ENCODE measurements at regions not wholly inside any gene's neighbourhood (a gene's known extent, or its start where the extent isn't known, plus 50 kb on each side); places are given as distances from the start of the nearest gene placed in this dataset.

DNA sequence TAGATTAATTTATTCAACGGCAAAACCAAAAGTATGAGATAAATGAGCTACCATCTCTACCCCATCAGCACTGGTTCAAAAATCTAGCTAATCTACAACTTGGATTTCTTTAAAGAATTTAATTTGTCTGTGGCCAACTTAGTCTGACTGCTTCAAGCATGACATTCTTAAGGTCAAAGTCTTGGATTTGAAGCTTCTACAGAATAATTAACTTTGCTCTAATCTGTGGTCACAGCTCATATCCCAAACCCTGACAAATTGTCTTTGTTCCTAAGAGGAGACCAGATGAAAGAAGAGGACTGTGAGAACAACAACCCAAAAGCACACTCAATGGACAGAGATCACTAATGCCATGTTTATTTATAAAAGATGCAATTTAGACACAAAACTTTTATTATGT, 166.9 kb upstream of the EPHA7 start:
- H3K79me2 ChIP-seq (ENCODE audit: control insufficient read depth, insufficient read depth, low read length): no peaks in the 10 kb centered on the region
- no peak overlapping the region for H3K9ac ChIP-seq (ENCODE audit: low read length)
- H3K4me1 ChIP-seq (ENCODE audit: control insufficient read depth in 2 of 2, insufficient read depth in 2 of 2, low read length in 2 of 2): no peaks in the 10 kb centered on the region
- no peak overlapping the region for H3K4me3 Mint-ChIP-seq
- H3K4me3 ChIP-seq (ENCODE audit: control extremely low read depth in 1 of 5, extremely low read depth in 1 of 5, insufficient read depth in 1 of 5, low read depth in 2 of 5, low read length in 4 of 5): no peak overlapping the region
- no peaks in the 10 kb centered on the region for H3K9me3 ChIP-seq (ENCODE audit: control extremely low read depth in 1 of 3, control insufficient read depth in 2 of 3, insufficient read depth in 1 of 3, low read length in 2 of 3)
- no peak overlapping the region for H3K27ac ChIP-seq (ENCODE audit: low read length in 2 of 2)
- H3K4me1 Mint-ChIP-seq: no peaks in the 10 kb centered on the region
- H3K36me3 ChIP-seq (replicated peaks in 1 of 2; ENCODE audit: control extremely low read depth in 1 of 2, control insufficient read depth in 1 of 2, extremely low read depth in 1 of 2, insufficient read depth in 2 of 2, low read length in 1 of 2): no peaks in the 10 kb centered on the region
- TF ChIP-seq, protein P1, sequence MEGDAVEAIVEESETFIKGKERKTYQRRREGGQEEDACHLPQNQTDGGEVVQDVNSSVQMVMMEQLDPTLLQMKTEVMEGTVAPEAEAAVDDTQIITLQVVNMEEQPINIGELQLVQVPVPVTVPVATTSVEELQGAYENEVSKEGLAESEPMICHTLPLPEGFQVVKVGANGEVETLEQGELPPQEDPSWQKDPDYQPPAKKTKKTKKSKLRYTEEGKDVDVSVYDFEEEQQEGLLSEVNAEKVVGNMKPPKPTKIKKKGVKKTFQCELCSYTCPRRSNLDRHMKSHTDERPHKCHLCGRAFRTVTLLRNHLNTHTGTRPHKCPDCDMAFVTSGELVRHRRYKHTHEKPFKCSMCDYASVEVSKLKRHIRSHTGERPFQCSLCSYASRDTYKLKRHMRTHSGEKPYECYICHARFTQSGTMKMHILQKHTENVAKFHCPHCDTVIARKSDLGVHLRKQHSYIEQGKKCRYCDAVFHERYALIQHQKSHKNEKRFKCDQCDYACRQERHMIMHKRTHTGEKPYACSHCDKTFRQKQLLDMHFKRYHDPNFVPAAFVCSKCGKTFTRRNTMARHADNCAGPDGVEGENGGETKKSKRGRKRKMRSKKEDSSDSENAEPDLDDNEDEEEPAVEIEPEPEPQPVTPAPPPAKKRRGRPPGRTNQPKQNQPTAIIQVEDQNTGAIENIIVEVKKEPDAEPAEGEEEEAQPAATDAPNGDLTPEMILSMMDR (IDR thresholded peaks at IDR 0.05): no peak
- TF ChIP-seq EZH2 (IDR thresholded peaks at IDR 0.05; ENCODE audit: borderline replicate concordance, insufficient read depth, low read depth, low read length, poor library complexity, severe bottlenecking): no peak
- H3K4me2 ChIP-seq (replicated peaks; ENCODE audit: low read depth, low read length, poor library complexity, severe bottlenecking): no peak overlapping the region
- no peaks in the 10 kb centered on the region for H3K27me3 ChIP-seq (replicated peaks in 1 of 4; ENCODE audit: control extremely low read depth in 1 of 4, control insufficient read depth in 3 of 4, insufficient read depth in 4 of 4, low read length in 3 of 4)
- intact Hi-C loops (cut with micrococcal nuclease): no loop called here
- H2AFZ ChIP-seq (ENCODE audit: insufficient read depth, low read depth, low read length, poor library complexity, severe bottlenecking): no peak overlapping the region
- H3K27ac Mint-ChIP-seq: no peak overlapping the region
- H3K27me3 Mint-ChIP-seq: no peaks in the 10 kb centered on the region
- DNase-seq (no peak), ATAC-seq (ENCODE audit: low read depth) (no peak)
- ChIA-PET CTCF (no interaction called here), POLR2A (no interaction called here)
- no CpG with 5 or more reads among the region's 1 CpG for WGBS (ENCODE audit: insufficient coverage)
- no peaks in the 10 kb centered on the region for H3K9me3 Mint-ChIP-seq (ENCODE audit: insufficient read depth)
- no peaks in the 10 kb centered on the region for H4K20me1 ChIP-seq (ENCODE audit: control insufficient read depth, insufficient read depth, low read length, poor library complexity, severe bottlenecking)

DNA sequence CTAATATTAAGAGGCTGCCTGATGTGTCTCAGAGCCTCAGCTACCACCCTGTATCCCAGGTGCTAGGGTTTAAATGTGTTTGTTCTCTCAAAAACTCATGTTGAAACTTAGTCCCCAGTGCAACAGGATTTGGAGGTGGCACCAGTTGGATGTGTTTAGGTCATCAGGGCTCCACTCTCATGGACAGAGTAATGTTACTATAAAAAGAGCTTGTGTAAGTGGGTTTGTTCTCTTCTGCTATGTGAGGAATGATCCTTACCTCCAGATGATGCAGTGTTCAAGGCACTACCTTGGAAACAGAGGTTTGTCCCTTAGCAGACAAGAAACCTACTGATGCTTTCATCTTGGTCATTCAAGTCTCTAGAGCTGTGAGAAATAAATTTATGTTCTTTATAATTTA, 164.9 kb upstream of the EPHA7 start:
- Histone ChIP-seq H2AFZ (ENCODE audit: insufficient read depth, low read depth, low read length, poor library complexity, severe bottlenecking) (no peak overlapping the region), H3K4me2 (replicated peaks; ENCODE audit: low read depth, low read length, poor library complexity, severe bottlenecking) (no peak overlapping the region), H3K9me3 (ENCODE audit: control extremely low read depth in 1 of 3, control insufficient read depth in 2 of 3, insufficient read depth in 1 of 3, low read length in 2 of 3) (no peaks in the 10 kb centered on the region), H3K36me3 (replicated peaks in 1 of 2; ENCODE audit: control extremely low read depth in 1 of 2, control insufficient read depth in 1 of 2, extremely low read depth in 1 of 2, insufficient read depth in 2 of 2, low read length in 1 of 2) (no peaks in the 10 kb centered on the region), H3K79me2 (ENCODE audit: control insufficient read depth, insufficient read depth, low read length) (no peaks in the 10 kb centered on the region), H3K27ac (ENCODE audit: low read length in 2 of 2) (no peak overlapping the region), H3K27me3 (replicated peaks in 1 of 4; ENCODE audit: control extremely low read depth in 1 of 4, control insufficient read depth in 3 of 4, insufficient read depth in 4 of 4, low read length in 3 of 4) (no peaks in the 10 kb centered on the region), H3K4me1 (ENCODE audit: control insufficient read depth in 2 of 2, insufficient read depth in 2 of 2, low read length in 2 of 2) (no peaks in the 10 kb centered on the region), H3K4me3 (ENCODE audit: control extremely low read depth in 1 of 5, extremely low read depth in 1 of 5, insufficient read depth in 1 of 5, low read depth in 2 of 5, low read length in 4 of 5) (no peak overlapping the region), H3K9ac (ENCODE audit: low read length) (no peak overlapping the region), H4K20me1 (ENCODE audit: control insufficient read depth, insufficient read depth, low read length, poor library complexity, severe bottlenecking) (no peaks in the 10 kb centered on the region)
- ChIA-PET CTCF (no interaction called here), POLR2A (no interaction called here)
- DNase-seq: no peak
- Mint-ChIP-seq H3K27me3 (no peaks in the 10 kb centered on the region), H3K4me3 (no peak overlapping the region), H3K27ac (no peak overlapping the region), H3K4me1 (no peaks in the 10 kb centered on the region), H3K9me3 (ENCODE audit: insufficient read depth) (no peaks in the 10 kb centered on the region)
- intact Hi-C loops (cut with micrococcal nuclease): no loop called here
- ATAC-seq (ENCODE audit: low read depth): no peak
- TF ChIP-seq, protein P1 (IDR thresholded peaks at IDR 0.05): no peak
- no peak for TF ChIP-seq EZH2 (IDR thresholded peaks at IDR 0.05; ENCODE audit: borderline replicate concordance, insufficient read depth, low read depth, low read length, poor library complexity, severe bottlenecking)

Data from B cell (primary cell).